GM21786 (cell line): ENCODE measurements at regions not wholly inside any gene's neighbourhood (a gene's known extent, or its start where the extent isn't known, plus 50 kb on each side); places are given as distances from the start of the nearest gene placed in this dataset.

Source experiments
- ATAC-seq: cut with Tn5 transposase; IDR thresholded peaks from one replicate; pipeline ENCODE4 v1.9.1; 2021; ENCODE audit not compliant: unreplicated experiment

DNA sequence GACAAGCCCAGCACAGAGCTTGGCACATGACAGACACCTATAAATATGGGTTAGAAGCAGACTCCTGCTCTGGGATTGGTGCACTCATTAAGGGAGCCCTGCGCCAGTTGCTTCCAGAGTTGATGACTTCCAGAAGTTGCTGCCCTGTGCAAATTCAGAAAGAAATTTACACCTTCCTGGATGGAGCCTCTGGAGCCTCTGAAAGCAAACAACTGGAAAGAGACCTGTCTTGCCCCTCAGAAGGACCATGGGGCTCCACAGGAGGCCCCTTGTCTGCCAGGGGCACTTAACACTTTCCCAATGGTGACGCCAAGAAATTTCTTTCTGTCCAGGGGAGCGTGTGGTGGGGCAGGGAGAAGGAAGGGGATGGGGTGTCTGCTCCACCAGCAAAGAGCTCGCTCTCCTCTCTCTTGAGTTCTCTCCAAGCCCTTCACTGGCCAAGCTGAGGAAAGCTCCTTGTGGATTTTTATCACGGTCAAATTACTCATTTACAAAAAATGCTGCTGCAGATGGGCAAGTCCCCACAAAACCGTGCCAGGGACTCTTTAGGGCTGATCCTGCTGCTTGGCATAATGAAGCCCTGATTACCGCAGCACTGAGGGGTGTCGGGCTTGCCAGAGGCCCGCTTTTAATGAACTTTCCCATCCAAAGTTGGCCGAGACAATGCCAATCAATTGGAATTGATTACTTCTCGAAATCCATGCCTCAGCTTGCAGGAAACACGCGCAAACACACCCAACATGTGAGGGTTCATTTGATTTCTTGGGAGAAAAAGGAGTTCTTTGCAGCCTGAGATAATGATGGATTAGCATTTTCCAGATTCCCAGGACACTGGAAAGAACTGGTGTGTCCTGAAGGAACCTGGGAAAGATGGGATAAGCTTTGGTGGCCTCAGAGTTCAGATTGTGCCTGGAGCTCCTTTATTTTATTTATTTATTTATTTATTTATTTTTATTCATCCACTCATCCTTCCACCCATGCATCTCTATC lies 583.6 kb upstream of the CDH5 start:
- no peak for ATAC-seq

DNA sequence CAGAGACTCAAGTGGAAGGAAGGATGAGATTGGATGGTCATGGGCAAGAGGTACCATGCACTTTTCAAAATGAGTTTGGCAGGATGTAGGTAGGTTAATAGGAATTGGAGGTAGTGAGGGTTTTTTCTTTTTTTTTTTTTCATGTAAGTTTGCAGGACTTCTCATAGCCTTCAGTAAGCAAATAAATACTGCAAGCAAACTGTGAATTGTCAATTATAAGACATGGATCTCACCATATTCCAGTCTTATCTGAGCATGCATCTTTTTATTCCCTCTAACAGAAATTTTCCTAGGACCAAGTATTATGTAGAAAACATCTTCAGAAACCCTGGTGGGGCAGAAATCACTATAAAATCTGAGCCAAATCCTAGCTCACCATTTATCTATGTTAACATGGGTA lies 584.6 kb upstream of the CDH5 start:
- no peak for ATAC-seq

DNA sequence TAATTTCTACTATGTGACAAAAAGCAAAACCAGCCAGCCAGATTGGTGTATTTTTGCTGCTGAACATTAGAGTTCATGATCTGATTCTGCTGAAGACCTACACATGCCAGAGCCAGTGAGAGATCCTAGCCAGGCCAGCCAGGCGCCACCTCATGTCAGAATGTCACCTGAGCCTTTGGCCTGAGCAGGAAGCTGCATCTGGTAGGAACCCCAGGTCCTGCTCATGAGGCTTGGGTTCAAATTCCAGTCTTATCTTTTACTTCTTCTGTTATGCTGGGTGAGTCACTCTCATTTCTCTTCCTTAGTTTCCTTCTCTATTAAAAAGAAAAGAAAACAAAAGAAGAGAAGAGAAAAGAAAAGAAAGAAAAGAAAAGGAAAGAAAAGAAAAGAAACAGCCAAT lies 585.1 kb upstream of the CDH5 start:
- ATAC-seq = no peak

DNA sequence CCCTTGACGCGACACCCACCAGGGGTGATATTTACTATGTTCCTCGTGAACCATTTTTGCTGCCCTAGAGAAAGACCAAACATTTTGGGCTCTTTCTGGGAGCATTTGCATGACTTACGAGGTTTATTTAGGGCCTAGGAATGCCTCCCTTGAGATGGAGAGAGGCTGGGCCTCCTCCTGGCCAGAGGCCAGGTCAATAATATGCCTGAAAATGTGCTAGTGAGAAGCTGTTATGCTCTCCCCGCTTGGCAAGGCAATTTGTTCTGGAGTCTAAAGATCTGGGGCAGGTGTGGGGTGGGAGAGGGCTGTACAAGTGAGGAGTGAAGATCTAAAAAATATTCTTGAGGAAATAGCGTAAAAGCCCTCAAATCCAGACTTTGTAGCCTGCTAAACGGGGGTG lies 587.3 kb upstream of the CDH5 start:
- no peak for ATAC-seq

DNA sequence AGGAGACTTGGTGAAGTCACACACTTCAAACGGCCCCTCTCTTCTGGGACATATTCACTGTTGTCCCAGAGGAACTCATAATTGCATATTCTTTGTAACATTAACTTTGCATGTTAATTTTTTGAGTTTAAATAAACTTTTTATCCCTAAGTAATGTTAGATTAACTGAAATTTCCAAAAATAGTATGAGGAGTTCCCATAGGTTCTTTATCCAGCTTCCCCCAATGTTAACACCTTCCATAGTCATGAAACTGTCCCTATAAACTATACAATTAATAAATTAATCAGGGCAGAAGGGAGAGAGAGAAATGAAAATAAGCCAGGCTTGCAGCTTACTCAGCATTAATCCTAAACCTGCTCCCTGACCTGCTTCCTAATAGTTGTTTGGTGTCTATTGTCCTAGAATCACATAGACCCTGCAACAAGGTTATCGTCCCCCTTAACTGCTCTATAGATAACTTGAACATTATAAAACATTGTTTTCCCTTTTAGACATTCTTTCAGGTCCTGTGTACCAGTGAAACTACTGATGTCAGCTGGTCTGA lies 589.8 kb upstream of the CDH5 start:
- ATAC-seq = no peak

DNA sequence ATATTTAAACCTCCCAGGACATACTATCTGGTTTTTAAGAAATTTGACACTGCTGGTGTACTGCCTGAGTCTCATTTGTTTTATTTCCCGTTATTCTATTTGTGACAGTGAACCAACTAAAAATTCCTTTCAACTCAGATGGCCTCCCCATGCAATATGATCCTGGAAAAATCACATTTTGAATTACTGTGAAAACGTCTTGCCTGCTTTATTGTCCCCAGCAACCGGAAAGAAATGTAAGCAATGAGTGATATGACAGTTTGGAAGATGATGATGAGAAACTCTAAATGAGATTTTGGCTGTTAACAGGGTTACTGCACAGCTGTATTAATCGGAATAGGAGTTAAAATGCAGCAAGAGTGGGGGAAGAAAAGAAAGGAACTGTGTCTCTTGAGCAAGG lies 590.7 kb upstream of the CDH5 start:
- no peak for ATAC-seq

DNA sequence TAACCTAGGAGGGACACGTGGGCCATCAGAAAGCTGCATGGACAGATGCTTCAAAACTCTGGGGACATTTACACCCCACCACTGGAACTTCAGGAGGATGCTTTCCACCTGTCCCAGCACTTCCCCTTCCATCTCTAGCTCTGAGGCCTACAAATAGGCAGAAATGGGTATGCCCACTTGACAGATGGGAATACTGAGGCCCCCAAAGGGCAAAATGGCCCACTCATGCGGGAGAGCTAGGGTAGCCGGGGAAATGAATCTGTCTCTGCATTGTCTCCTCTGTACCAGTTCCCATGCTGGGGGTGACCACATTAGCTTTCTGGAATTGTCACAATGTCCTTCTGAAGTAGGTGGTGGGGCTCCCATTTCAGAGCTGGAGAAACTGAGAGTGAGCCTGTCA lies 592.1 kb upstream of the CDH5 start:
- no peak for ATAC-seq

DNA sequence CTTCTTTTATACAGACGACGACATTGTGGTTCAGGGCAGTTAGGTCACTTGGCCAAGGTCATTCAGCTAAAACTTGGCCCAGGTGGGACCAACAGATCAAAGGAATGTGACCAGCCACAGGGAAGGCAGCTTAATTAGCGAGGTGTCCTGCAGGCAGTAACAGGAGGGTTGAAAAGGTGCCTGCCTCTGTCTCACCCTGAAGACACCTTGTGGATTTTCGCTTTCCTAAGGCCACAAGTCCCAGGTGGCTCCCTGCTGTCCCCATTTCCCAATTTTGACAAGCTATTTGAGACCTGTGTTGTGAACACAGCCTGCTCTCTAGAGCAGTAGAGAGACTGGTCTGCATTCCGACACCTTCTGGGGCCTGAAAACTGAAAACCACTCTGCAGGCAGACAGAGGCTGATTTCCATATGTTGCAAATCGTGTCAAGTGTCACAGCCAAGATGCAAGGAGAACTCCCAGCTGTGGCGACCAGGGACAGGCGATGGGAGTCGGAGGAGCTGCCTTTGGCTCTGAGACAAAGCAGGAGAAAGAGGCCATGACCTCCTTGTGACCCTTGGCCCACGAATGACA lies 593.1 kb upstream of the CDH5 start:
- no peak for ATAC-seq

DNA sequence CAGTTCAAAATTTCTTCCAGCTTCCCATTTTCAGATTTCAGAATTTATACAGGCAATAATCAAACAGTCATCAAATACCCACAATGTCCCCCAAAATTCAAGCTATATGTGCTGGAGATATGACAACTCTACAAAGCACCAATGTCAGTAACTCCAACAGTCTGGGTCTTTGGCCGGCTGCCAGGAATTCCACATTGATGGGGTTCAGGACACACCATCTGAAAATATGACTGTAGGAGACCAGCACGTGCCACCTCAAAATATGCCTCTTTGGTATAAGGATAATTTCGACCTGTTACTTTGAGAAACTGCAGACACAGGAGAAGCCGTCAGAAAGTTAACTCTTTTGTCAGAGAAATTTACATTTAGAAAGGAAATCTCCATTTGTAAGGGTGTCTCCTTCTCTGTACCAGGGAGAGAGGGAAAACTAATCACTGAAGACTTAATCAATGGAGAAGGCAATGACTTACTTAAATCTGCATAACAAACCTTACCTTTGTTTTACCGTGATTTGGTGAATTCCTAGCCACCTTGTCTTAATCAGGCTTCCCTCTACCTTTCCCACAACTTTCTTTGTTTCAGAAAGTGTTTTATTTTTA lies 594.3 kb upstream of the CDH5 start:
- ATAC-seq = no peak

DNA sequence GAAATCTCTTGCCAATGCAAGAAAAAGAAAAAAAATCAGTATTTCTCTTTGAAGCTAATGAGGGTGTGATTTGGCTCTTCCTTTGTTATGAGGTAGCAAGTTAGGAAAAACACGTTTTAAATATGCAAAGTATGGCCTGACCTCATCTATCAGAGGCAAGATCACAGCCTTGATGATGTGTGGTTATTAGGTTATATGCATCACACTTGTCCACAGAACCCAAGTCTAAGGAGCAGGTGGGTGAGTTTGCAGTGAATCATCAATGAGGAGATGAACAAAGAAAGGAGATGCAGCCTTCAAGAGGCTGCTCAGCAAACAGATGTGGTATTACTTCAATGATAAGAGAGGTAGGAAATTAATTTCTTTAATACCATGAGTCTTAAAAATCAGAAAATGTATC lies 594.8 kb upstream of the CDH5 start:
- ATAC-seq = no peak

DNA sequence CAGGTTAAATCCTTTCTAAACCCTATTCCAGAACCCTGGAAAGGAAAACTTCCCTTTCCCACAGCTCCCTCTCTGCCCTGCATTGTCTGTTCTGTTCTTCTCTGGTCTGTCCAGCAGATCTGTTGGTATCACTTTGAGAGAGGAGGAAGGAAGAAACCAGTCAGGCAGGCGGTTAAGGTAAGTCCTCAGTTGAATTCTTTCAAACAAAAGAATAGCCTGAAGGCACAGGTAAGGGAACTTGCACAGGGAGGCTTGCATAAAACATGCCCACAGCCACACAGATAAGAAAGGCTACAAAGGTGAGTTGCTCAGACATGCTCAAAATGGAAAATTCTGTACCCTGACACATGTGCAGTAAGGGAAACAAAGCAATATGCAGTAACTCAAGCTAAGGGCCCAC lies 595.7 kb upstream of the CDH5 start:
- ATAC-seq = no peak

DNA sequence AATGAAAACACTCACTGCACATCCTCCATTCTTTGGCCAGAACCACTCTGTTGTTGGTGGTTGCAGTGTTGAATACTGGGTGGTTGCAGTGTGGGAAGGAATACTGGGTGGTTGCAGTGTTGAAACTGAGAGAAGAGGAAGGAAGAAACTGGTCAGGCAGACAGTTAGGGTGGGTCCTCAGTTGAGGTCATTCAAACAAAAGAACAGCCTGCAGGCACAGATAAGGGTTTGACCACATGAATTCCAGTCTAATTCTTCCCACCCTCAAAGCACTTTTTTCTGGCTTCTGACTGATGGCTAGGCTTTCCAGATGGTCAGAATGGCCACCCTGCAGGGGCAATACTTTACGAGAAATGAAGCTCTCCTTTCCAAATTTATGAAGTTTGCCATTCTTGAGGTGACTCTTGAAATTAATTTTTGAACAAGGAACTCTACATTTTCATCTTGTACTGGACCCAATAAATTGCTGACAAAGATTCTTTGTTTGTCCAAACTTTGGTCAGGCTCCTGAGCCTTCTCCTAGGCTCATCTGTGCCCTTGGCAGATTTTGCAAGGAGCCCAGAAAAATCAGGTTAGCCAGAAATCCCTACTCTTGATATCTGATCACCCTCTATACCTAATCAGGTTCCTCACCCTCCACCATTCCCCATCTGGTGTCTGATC lies 596.6 kb upstream of the CDH5 start:
- ATAC-seq = no peak

DNA sequence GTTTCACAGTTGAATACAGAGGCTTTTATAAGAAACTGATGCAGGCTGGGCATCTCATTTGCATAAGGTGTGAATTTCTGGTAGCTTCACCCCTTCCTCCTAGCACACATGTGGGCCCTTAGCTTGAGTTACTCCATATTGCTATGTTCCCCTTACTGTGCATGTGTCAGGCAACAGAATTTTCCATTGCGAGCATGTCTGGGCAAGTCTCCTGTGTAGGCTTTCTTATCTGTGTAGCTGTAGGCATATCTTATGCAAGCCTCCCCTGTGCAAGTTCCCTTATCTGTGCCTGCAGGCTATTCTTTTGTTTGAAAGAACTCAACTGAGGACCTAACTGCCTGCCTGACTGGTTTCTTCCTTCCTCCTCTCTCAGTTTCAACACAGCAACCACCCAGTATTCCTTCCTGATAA lies 597.4 kb upstream of the CDH5 start:
- no peak for ATAC-seq

DNA sequence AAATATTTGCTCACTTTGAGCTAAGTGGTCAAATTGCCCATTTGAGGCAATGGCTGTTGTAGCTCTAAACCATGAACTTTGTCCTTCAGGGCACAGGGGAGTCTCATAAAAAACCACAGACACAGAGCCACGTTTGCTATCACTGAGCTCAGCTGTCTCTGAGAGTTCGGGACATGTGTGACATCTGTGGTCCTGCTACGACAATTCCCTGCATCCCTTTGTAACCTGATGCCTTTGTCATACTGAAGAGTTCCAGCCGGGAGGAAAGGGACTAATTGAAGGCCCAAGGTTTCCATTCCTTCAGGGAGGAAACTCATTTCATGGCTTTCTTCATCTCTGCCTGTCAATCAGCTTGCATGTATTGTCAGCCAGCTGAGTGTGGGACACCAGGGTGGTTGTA lies 599.4 kb upstream of the CDH5 start:
- ATAC-seq = no peak

DNA sequence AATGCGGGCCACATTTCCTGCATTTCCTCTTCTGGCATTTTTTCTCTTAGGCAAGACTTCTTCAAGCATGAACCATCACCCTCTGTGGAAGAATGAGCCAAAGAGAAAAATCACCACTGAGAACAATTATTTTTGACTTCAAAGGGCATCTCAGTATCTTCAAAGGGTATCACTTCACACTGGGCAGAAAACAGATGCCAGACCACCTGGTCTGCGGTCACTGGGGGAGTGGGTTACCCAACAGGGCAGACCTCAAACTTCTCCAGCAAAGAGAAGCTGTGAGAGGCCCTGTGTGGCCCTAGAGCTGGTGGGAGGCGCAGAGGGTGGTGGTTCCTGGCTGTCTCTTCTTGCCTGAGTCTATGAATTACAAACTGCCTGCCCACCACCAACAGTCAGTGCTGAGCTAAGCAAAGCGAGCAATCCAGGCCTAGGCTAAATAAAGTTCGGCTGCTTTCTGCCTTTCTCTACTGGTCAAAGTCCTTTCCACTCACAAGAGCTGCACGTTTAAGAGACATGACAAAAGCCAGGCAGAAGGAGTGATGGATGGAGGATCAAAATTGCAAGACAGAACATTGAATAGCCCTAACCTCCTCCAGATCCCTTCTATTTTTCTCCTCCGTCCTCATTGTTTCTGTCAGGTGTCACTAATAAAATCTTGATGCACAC lies 602.7 kb upstream of the CDH5 start:
- ATAC-seq = no peak

DNA sequence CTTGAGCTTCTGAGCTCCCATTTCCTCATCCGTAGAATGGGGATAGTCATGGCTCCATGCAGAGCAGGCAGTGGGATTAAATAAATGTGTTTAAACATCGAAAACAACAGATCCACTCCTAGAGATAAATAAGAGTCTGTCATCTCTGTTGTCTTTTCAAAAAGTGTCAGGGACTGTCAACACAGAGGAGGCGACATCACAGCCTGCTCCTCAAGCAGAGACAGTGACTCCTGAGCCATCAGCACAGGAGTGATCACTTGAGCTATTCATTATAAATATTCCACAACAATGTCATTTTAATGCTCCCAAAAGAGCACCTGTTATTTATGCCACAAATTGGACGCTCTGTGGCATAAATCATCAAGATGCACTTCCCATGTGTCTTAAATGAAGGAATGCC lies 605.6 kb upstream of the CDH5 start:
- ATAC-seq = no peak

DNA sequence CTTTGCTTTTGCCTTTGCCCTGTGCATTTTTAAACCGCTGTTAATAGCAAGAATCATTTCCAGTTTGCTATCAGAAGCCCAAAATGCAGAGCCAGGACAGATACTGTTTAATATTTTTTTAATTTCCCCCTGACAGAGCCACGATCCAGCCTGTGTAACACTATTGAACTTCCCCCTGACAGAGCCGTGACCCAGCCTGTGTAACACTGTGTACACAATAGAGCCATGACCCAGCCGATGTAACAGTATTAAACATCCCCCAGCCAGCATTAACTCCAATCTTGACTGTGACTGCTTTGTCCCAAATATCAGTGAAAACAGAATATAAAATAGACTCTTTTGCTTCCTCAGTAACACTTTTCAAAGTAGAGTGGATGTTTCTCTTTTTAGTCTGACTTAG lies 607.9 kb upstream of the CDH5 start:
- no peak for ATAC-seq

DNA sequence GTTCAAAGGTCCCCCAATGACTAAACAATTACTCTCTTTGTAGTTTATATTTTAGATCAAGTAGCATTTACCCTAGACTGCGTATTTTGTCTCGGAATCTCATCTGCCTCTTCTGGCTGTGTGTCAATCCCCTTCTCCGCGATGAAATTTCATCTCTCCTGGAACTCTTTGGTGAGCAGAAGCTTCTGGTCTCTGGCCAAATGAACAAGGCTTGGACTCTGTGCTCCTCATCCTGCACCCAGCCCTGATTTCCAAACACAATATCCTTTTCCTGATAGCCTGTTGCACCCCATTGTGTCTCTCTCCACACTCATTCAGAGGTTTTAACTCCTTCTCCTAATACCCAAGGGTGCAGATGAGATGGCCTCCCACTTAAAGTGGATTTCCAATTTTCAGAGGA lies 609.4 kb upstream of the CDH5 start:
- no peak for ATAC-seq

DNA sequence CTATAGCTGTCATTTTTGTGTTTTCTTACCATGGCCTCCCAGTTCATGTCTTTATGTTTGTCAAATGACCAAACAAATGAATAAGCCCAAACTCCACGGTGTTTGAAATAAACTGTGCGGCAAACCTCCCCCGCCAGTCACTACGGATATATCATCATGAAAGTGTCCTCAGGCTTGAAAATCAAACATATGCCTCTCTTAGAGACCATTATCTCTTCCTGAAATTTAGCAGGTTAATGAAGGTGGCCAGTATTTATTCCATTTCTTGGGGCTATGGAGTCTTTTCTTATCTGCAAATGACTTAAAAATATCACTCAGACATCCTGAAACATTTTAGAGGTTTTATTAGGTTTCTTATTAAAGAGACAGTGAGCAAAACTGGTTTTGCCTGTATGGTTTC lies 610.3 kb upstream of the CDH5 start:
- no peak for ATAC-seq

DNA sequence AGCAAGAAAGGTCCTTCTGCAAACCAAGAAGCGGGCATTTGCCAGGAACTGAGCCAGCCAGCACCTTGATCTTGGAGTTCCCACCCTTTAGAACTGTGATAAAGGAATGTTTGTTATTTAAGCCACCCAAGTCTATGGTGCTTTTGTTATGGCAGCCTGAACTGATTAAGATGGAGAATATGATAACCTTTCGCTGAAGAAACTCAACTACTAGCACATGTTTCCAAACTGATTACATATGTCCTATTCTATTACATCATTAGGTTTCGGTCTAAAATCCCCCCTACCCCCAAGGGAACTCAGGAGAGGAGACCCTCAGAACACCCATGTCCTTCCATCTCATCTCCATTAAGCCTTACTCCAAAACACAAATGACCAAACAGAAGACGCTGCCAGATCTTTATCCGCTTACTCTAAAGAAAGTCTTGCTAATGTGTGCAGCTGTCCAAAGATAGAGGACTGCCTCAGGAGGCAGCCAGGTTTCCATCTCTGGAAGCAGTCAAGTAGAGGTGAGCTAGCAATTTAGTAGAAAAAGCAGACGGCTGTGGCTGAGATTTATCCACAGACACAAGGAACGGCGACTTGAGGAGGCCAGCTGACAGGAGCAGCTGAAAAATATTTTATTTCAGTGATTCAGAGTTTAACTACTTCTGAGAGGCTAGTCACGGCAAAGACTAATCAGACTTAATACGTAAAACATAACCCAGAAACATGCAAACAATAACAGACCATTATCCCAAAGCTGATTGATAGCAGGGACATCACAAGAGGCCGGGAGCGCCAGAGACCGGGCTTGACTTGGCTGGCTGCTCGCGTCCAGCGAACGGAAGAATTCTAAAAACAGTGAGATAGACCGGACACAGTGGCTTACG lies 611.4 kb upstream of the CDH5 start:
- no peak for ATAC-seq
